ENCODE measurements at regions not wholly inside any gene's neighbourhood (a gene's known extent, or its start where the extent isn't known, plus 50 kb on each side); places are given as distances from the start of the nearest gene placed in this dataset.

- Histone ChIP-seq H3K79me2 (ENCODE audit: insufficient read depth, low read depth) (no peaks in the 10 kb centered on the region), H3K9ac (no peak overlapping the region), H3K36me3 (ENCODE audit: insufficient read depth) (no peaks in the 10 kb centered on the region), H3K27me3 (ENCODE audit: insufficient read depth, low read depth) (no peaks in the 10 kb centered on the region), H3K4me2 (no peak overlapping the region), H2AFZ (ENCODE audit: low read depth) (no peak overlapping the region), H3K27ac (no peak overlapping the region), H3K4me3 (IDR thresholded peaks at IDR 0.05; ENCODE audit: insufficient read depth, low read depth, low read length) (no peak overlapping the region), H4K20me1 (ENCODE audit: insufficient read depth) (no peaks in the 10 kb centered on the region; the same call in 1 of the 2 replicates), H3K4me1 (ENCODE audit: low read depth, poor library complexity, severe bottlenecking) (no peaks in the 10 kb centered on the region)
- no peak for TF ChIP-seq CTCF (conservative IDR thresholded peaks at IDR 0.05; ENCODE audit: low read depth, low read length)
Observed at GRCh38 chr5:8474569-8474930, 605.6 kb downstream of the MTRR start.

GRCh38 chr5:8478326-8478725, 609.4 kb downstream of the MTRR start:
- Histone ChIP-seq H3K27me3 (ENCODE audit: insufficient read depth, low read depth) (no peaks in the 10 kb centered on the region), H3K36me3 (ENCODE audit: insufficient read depth) (no peaks in the 10 kb centered on the region), H2AFZ (ENCODE audit: low read depth) (no peak overlapping the region), H3K79me2 (ENCODE audit: insufficient read depth, low read depth) (no peaks in the 10 kb centered on the region), H3K4me3 (IDR thresholded peaks at IDR 0.05; ENCODE audit: insufficient read depth, low read depth, low read length) (no peak overlapping the region), H3K9ac (no peak overlapping the region), H3K27ac (no peak overlapping the region), H4K20me1 (ENCODE audit: insufficient read depth) (no peaks in the 10 kb centered on the region; the same call in 1 of the 2 replicates), H3K4me2 (no peak overlapping the region), H3K4me1 (ENCODE audit: low read depth, poor library complexity, severe bottlenecking) (no peaks in the 10 kb centered on the region)
- no peak for TF ChIP-seq CTCF (conservative IDR thresholded peaks at IDR 0.05; ENCODE audit: low read depth, low read length)

- TF ChIP-seq CTCF (conservative IDR thresholded peaks at IDR 0.05; ENCODE audit: low read depth, low read length): no peak
- Histone ChIP-seq H3K79me2 (ENCODE audit: insufficient read depth, low read depth) (no peaks in the 10 kb centered on the region), H3K4me3 (IDR thresholded peaks at IDR 0.05; ENCODE audit: insufficient read depth, low read depth, low read length) (no peak overlapping the region)
Observed at GRCh38 chr5:8481007-8481406, 612.1 kb downstream of the MTRR start.

GRCh38 chr5:8491254-8491653, 622.3 kb downstream of the MTRR start:
- no peaks in the 10 kb centered on the region for H3K79me2 ChIP-seq (ENCODE audit: insufficient read depth, low read depth)
- no peaks in the 10 kb centered on the region for H3K36me3 ChIP-seq (ENCODE audit: insufficient read depth)
- H2AFZ ChIP-seq (ENCODE audit: low read depth): no peak overlapping the region
- no peaks in the 10 kb centered on the region for H3K4me1 ChIP-seq (ENCODE audit: low read depth, poor library complexity, severe bottlenecking)
- H3K4me2 ChIP-seq: no peak overlapping the region
- no peak for TF ChIP-seq CTCF (conservative IDR thresholded peaks at IDR 0.05; ENCODE audit: low read depth, low read length)
- no peaks in the 10 kb centered on the region for H4K20me1 ChIP-seq (ENCODE audit: insufficient read depth)
- no peak overlapping the region for H3K27ac ChIP-seq
- no peaks in the 10 kb centered on the region for H3K27me3 ChIP-seq (ENCODE audit: insufficient read depth, low read depth)
- no peak overlapping the region for H3K9ac ChIP-seq
- H3K4me3 ChIP-seq (IDR thresholded peaks at IDR 0.05; ENCODE audit: insufficient read depth, low read depth, low read length): no peak overlapping the region

More at GRCh38 chr5:8481007-8481406, 612.1 kb downstream of the MTRR start:
- Histone ChIP-seq H3K36me3 (ENCODE audit: insufficient read depth) (no peaks in the 10 kb centered on the region), H3K9ac (no peak overlapping the region), H3K27me3 (ENCODE audit: insufficient read depth, low read depth) (no peaks in the 10 kb centered on the region), H2AFZ (ENCODE audit: low read depth) (no peak overlapping the region), H3K27ac (no peak overlapping the region), H3K4me2 (no peak overlapping the region), H3K4me1 (ENCODE audit: low read depth, poor library complexity, severe bottlenecking) (no peaks in the 10 kb centered on the region), H4K20me1 (ENCODE audit: insufficient read depth) (no peaks in the 10 kb centered on the region; the same call in 1 of the 2 replicates)

All from KMS-11 (cell line).